Neutrophil (primary cell): ENCODE measurements at regions not wholly inside any gene's neighbourhood (a gene's known extent, or its start where the extent isn't known, plus 50 kb on each side); places are given as distances from the start of the nearest gene placed in this dataset.

Experiments
- H3K27ac ChIP-seq: fragments of 200-600 bp; sonication (generic); 2 replicates; pipeline ENCODE4 v1.5.1; 2016; ENCODE audit warnings: mild to moderate bottlenecking, moderate library complexity
- H3K27me3 ChIP-seq: fragments of 200-600 bp; sonication (generic); 2 replicates; pipeline ENCODE4 v1.6.0; 2016; ENCODE audit warnings: mild to moderate bottlenecking
- H3K36me3 ChIP-seq: fragments of 200-600 bp; sonication (generic); 2 replicates; pipeline ENCODE4 v1.5.1; 2017
- H3K4me1 ChIP-seq, 2 experiments: fragments of 200-600 bp in 1 of 2; sonication (generic) in 1 of 2; 1 replicate in 1 of 2; 2 replicates in 1 of 2; pipeline versions ENCODE4 v1.5.1 to v1.6.1; 2013 to 2016; ENCODE audit warnings: low read depth in 1 of 2, low read length in 1 of 2, mild to moderate bottlenecking in 1 of 2, moderate library complexity in 1 of 2; ENCODE audit not compliant: control insufficient read depth in 1 of 2, insufficient read depth in 1 of 2
- H3K4me3 ChIP-seq, 2 experiments: fragments of 200-600 bp in 1 of 2; sonication (generic) in 1 of 2; 1 replicate in 1 of 2; 2 replicates in 1 of 2; pipeline ENCODE4 v1.5.1; 2013 to 2016; ENCODE audit warnings: low read depth in 1 of 2, low read length in 1 of 2, mild to moderate bottlenecking in 1 of 2, moderate library complexity in 1 of 2
- H3K9me3 ChIP-seq: fragments of 200-600 bp; sonication (generic); 2 replicates; pipeline ENCODE4 v1.5.1; 2016
- TF ChIP-seq, protein P1 (sequence below): fragments of 200-600 bp; sonication (generic); IDR thresholded peaks from 2 replicates; pipeline ENCODE4 v1.5.1; 2016; ENCODE audit warnings: antibody characterized with exemption

DNA sequence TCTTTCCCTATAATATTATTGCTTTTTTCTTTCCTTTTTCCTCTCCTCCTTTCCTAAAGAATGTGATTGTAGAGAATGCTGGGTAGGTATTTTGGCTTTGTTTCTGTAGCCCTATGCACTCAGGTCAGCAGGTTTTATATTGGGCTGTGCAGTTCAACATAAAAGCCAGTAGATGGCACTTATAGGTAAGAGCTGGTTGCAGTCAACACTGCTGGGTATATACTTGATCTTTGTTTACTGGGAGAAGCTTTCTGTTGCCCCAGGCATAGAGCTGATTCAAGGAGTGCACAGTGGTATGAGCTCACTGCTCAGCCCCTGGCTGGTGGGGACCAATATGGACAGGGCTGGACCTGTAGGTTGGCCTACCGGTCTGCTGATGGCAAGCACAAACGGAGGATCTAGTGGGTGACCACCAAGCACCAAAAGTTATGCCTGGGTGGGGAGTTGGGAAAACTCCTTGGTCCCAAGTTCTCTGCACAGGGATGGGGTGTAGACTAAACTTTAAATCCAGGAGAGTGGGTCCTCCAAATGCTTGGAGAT lies 378.9 kb downstream of the PMP22 start:
- Histone ChIP-seq H3K27me3 (no peaks in the 10 kb centered on the region), H3K27ac (no peak overlapping the region), H3K36me3 (no peaks in the 10 kb centered on the region), H3K4me3 (no peak overlapping the region), H3K4me1 (no peaks in the 10 kb centered on the region), H3K9me3 (peaks cover 7% of the 10 kb centered on the region)
- TF ChIP-seq, protein P1, sequence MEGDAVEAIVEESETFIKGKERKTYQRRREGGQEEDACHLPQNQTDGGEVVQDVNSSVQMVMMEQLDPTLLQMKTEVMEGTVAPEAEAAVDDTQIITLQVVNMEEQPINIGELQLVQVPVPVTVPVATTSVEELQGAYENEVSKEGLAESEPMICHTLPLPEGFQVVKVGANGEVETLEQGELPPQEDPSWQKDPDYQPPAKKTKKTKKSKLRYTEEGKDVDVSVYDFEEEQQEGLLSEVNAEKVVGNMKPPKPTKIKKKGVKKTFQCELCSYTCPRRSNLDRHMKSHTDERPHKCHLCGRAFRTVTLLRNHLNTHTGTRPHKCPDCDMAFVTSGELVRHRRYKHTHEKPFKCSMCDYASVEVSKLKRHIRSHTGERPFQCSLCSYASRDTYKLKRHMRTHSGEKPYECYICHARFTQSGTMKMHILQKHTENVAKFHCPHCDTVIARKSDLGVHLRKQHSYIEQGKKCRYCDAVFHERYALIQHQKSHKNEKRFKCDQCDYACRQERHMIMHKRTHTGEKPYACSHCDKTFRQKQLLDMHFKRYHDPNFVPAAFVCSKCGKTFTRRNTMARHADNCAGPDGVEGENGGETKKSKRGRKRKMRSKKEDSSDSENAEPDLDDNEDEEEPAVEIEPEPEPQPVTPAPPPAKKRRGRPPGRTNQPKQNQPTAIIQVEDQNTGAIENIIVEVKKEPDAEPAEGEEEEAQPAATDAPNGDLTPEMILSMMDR, result no peak

DNA sequence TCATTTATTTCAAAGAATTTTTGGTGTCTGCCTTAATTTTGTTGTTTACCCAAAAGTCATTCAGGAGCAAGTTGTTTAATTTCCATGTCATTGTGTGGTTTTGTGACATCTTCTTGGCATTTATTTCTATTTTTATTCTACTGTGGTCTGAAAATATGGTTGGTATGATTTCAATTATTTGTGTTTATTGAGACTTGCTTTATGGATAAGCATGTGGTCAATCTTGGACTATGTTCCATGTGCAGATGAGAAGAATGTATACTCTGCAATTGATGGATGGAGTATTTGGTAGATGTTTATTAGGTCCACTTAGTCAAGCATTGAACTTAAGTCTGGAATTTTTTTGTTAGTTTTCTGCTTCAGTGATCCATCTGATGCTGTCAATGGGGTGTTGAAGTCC lies 383.0 kb downstream of the PMP22 start:
- H3K27me3 ChIP-seq, result no peaks in the 10 kb centered on the region
- H3K4me1 ChIP-seq, result no peaks in the 10 kb centered on the region
- TF ChIP-seq, protein P1, result no peak
- H3K36me3 ChIP-seq, result no peaks in the 10 kb centered on the region
- H3K9me3 ChIP-seq, result peaks cover 5% of the 10 kb centered on the region
- H3K27ac ChIP-seq, result no peak overlapping the region
- H3K4me3 ChIP-seq, result no peak overlapping the region

DNA sequence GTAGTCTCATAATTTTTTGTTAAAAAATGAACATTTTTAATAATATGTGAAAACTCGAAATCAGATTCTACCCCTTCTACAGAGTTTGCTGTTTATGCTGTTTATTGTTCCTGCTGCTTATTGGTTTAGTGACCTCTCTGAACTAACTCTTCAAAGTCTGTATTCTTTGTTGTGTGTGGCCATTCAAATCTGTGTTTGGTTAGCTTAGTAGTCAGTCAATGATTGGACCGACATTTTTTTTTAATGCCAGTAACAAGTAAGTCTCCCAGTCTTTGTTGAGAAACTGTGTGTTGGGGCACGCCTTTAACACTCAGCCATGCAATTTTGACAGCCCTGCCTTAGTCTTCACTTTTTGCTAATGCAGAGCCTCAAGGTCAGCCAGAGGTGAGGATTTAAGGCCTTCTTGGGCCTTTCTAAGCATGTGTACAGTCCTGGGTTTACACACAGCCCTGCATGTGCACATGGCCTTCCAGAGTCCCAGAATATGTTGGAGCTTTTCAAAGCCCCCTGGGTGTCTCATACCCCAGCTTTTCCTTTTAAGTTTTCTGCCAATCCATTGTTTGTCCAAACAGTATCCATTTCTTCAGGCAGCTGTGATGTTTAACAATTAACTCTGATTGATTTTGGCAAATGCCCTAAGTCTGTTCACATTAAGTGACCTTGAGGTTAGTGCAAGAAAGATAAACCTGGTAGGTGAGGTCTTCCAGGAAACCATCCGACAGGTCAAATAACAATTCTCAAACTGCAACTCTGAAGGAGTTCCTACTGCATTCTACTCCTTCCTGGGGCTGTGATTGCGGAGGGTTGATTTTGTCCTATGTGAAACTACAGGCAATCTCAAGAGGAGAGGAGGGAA lies 389.3 kb downstream of the PMP22 start:
- TF ChIP-seq, protein P1, result no peak
- Histone ChIP-seq H3K27me3 (no peaks in the 10 kb centered on the region), H3K4me3 (no peak overlapping the region), H3K4me1 (no peaks in the 10 kb centered on the region), H3K9me3 (no peaks in the 10 kb centered on the region), H3K36me3 (no peaks in the 10 kb centered on the region), H3K27ac (no peak overlapping the region)

DNA sequence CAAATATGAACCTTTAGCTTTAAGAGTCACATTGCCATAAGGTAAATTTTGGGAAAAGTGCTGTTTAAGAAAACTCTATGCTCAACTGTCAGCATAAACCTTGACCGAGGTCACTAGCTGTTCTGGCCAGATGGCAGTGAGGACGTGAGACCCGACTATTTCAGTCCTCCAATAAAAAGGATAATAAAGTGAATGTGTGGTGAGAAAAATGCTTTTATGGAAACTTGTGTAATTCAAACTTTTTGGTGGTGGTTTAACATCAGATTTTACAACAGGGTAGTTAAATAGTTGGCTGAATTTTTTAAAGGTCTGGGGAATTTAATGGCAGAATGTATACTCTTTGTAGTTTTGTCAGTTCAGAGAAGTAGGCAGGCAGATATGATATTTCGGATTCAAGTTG lies 391.1 kb downstream of the PMP22 start:
- Histone ChIP-seq H3K27ac (no peak overlapping the region), H3K4me3 (no peak overlapping the region), H3K4me1 (no peaks in the 10 kb centered on the region), H3K27me3 (no peaks in the 10 kb centered on the region), H3K36me3 (no peaks in the 10 kb centered on the region), H3K9me3 (no peaks in the 10 kb centered on the region)
- TF ChIP-seq, protein P1, result no peak

DNA sequence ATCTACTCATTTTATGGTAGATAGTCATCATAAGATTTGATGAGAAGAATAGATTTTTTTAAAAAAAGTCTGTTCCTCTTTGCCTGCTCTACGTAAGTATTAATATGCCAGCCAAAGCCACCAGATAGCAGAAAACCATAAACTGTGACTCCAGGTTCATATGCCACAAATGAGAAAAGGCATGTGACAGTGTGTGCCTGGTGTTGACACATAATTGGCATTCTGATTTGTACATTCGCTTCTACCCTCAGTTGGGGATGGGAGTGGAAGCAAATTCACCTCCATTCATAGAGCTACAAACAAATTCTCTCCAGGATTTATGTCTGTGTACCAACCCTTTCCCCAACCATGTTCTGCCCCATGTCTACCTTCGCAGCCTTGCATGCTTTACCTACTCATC lies 391.6 kb downstream of the PMP22 start:
- no peaks in the 10 kb centered on the region for H3K36me3 ChIP-seq
- no peaks in the 10 kb centered on the region for H3K4me1 ChIP-seq

More for the DNA sequence above, 391.6 kb downstream of the PMP22 start:
- TF ChIP-seq, protein P1, result no peak
- H3K27ac ChIP-seq, result no peak overlapping the region
- no peaks in the 10 kb centered on the region for H3K27me3 ChIP-seq
- H3K9me3 ChIP-seq, result no peaks in the 10 kb centered on the region
- no peak overlapping the region for H3K4me3 ChIP-seq
